HCT116 (cell line): ENCODE measurements at regions not wholly inside any gene's neighbourhood (a gene's known extent, or its start where the extent isn't known, plus 50 kb on each side); places are given as distances from the start of the nearest gene placed in this dataset.

Experiments used
- ATAC-seq: fragments of 200-7000 bp; cut with Tn5 transposase; 2 replicates; pipeline ENCODE4 v1.9.1; 2020; ENCODE audit warnings: mild to moderate bottlenecking, moderate library complexity
- BruUV-seq: library from RNA; stranded (reverse); fragments of 400-500 nt; replicated peaks from 2 replicates; lab custom pipeline; 2021; lab: Mats Ljungman, UMichigan
- CTCF ChIA-PET: fragments of 300-600 bp; sonication (Branson Sonifier 250); formaldehyde crosslinking; loops from one replicate; lab custom pipeline; 2021; ENCODE audit warnings: antibody characterized with exemption; lab: Charles Lee
- POLR2A ChIA-PET: fragments of 300-600, 350-600 bp; sonication (Branson Sonifier 250); formaldehyde crosslinking; loops from one replicate; lab custom pipeline; 2021; ENCODE audit warnings: antibody characterized with exemption; lab: Charles Lee
- RAD21 ChIA-PET, 2 experiments: fragments of 300-600 bp; sonication (Branson Sonifier 250); formaldehyde crosslinking; loops; one replicate each; lab custom pipeline; 2023; ENCODE audit warnings: low total read pairs in 2 of 2; ENCODE audit not compliant: uncharacterized antibody in 2 of 2, unreplicated experiment in 2 of 2, low non-redundant PET in 1 of 2; lab: Charles Lee
- DNase-seq: peaks from one replicate; pipeline ENCODE4 v3.0.0-alpha.2; 2010; ENCODE audit warnings: low read depth, low spot score
- H2AFZ ChIP-seq: fragments of 200-600 bp; shearing (Covaris generic), sonication (generic); 2 replicates; pipeline ENCODE4 v1.6.1; 2017; ENCODE audit warnings: low read depth, mixed run types, mixed read lengths, antibody characterized with exemption, low read length; ENCODE audit not compliant: poor library complexity, severe bottlenecking
- H3K27ac ChIP-seq: 2 replicates; pipeline ENCODE4 v1.5.1; 2012; ENCODE audit warnings: low read depth, low read length
- H3K27me3 ChIP-seq: fragments of 200-600 bp; sonication (generic); 2 replicates; pipeline ENCODE4 v1.6.1; 2016; ENCODE audit warnings: mixed run types, low read length, mixed read lengths; ENCODE audit not compliant: insufficient read depth
- H3K36me3 ChIP-seq, 2 experiments: fragments of 200-500 bp in 1 of 2; fragments of 200-600 bp in 1 of 2; sonication (Bioruptor generic) in 1 of 2; sonication (generic) in 1 of 2; 2 replicates each; pipeline versions ENCODE4 v1.5.1 to v1.6.1; 2014 to 2016; ENCODE audit warnings: low read length in 2 of 2, inconsistent platforms in 1 of 2, mixed read lengths in 1 of 2, mixed run types in 1 of 2; ENCODE audit not compliant: insufficient read depth in 2 of 2, control insufficient read depth in 1 of 2
- H3K4me1 ChIP-seq, 2 experiments: fragments of 200-600 bp in 1 of 2; sonication (generic) in 1 of 2; 2 replicates each; pipeline versions ENCODE4 v1.5.1 to v1.6.1; 2012 to 2017; ENCODE audit warnings: low read length in 2 of 2, inconsistent platforms in 1 of 2, mild to moderate bottlenecking in 1 of 2, mixed read lengths in 1 of 2, mixed run types in 1 of 2, moderate library complexity in 1 of 2; ENCODE audit not compliant: insufficient read depth in 2 of 2, control insufficient read depth in 1 of 2
- H3K4me2 ChIP-seq: fragments of 200-600 bp; sonication (generic); 2 replicates; pipeline ENCODE4 v1.6.1; 2017; ENCODE audit warnings: mixed run types, low read length, mixed read lengths
- H3K4me3 ChIP-seq, 2 experiments: fragments of 200-600 bp in 1 of 2; sonication (generic) in 1 of 2; replicated peaks in 1 of 2; 2 replicates each; pipeline ENCODE4 v1.5.1; 2011 to 2016; ENCODE audit warnings: low read length in 2 of 2, control low read depth in 1 of 2, low read depth in 1 of 2, mild to moderate bottlenecking in 1 of 2, mixed read lengths in 1 of 2, mixed run types in 1 of 2
- H3K79me2 ChIP-seq: fragments of 200-600 bp; sonication (generic); 2 replicates; pipeline ENCODE4 v1.6.1; 2017; ENCODE audit warnings: mild to moderate bottlenecking, mixed run types, low read length, moderate library complexity, mixed read lengths; ENCODE audit not compliant: insufficient read depth
- H3K9ac ChIP-seq: fragments of 200-600 bp; sonication (generic); 2 replicates; pipeline ENCODE4 v1.6.1; 2016; ENCODE audit warnings: low read length, mixed read lengths
- H3K9me2 ChIP-seq: fragments of 200-600 bp; sonication (generic), shearing (Covaris generic); 2 replicates; pipeline ENCODE4 v1.6.1; 2017; ENCODE audit warnings: mixed run types, mild to moderate bottlenecking, moderate library complexity; ENCODE audit not compliant: insufficient read depth
- H3K9me3 ChIP-seq, 2 experiments: fragments of 200-500 bp in 1 of 2; fragments of 200-600 bp in 1 of 2; sonication (Bioruptor generic) in 1 of 2; sonication (generic) in 1 of 2; 2 replicates each; pipeline ENCODE4 v1.6.1; 2014 to 2017; ENCODE audit warnings: low read length in 2 of 2, mixed read lengths in 2 of 2, inconsistent platforms in 1 of 2, low read depth in 1 of 2, mild to moderate bottlenecking in 1 of 2, mixed run types in 1 of 2, moderate library complexity in 1 of 2; ENCODE audit not compliant: control insufficient read depth in 1 of 2, insufficient read depth in 1 of 2
- H4K20me1 ChIP-seq: fragments of 200-600 bp; sonication (generic), shearing (Covaris generic); 2 replicates; pipeline ENCODE4 v1.6.1; 2017; ENCODE audit warnings: mixed run types, mild to moderate bottlenecking, moderate library complexity; ENCODE audit not compliant: insufficient read depth
- CBX3 ChIP-seq: IDR thresholded peaks from 2 replicates; pipeline ENCODE4 v1.6.1; 2012; ENCODE audit warnings: low read depth
- CEBPB ChIP-seq: IDR thresholded peaks from 2 replicates; pipeline ENCODE4 v1.6.1; 2012; ENCODE audit warnings: low read depth
- EGR1 ChIP-seq: IDR thresholded peaks from 2 replicates; pipeline ENCODE4 v1.6.1; 2012; ENCODE audit warnings: low read depth
- ELF1 ChIP-seq: IDR thresholded peaks from 2 replicates; pipeline ENCODE4 v1.6.1; 2012; ENCODE audit warnings: low read depth, borderline replicate concordance
- EZH2phosphoT487 ChIP-seq: fragments of 200-600 bp; IDR thresholded peaks from 2 replicates; pipeline ENCODE4 v1.6.1; 2018; ENCODE audit warnings: antibody characterized with exemption, borderline replicate concordance
- FOSL1 ChIP-seq: IDR thresholded peaks from 2 replicates; pipeline ENCODE4 v1.6.1; 2012; ENCODE audit warnings: low read depth
- MAX ChIP-seq: IDR thresholded peaks from 2 replicates; pipeline ENCODE4 v1.6.1; 2012
- POLR2A ChIP-seq: IDR thresholded peaks from 2 replicates; pipeline ENCODE4 v1.7.0; 2011; ENCODE audit warnings: borderline replicate concordance; ENCODE audit not compliant: insufficient read depth, insufficient read length; ENCODE audit errors: extremely low read depth
- SIN3A ChIP-seq: IDR thresholded peaks from 2 replicates; pipeline ENCODE4 v1.6.1; 2012; ENCODE audit warnings: low read depth
- SP1 ChIP-seq: IDR thresholded peaks from 2 replicates; pipeline ENCODE4 v1.6.1; 2012; ENCODE audit warnings: low read depth
- SRF ChIP-seq: IDR thresholded peaks from 2 replicates; pipeline ENCODE4 v1.6.1; 2012; ENCODE audit warnings: low read depth
- ZBTB33 ChIP-seq: IDR thresholded peaks from 2 replicates; pipeline ENCODE4 v1.6.1; 2011; ENCODE audit warnings: mild to moderate bottlenecking, low read length, moderate library complexity; ENCODE audit not compliant: insufficient replicate concordance; ENCODE audit errors: extremely low read depth
- ZNF274 ChIP-seq: fragments of 200-500 bp; sonication (Bioruptor generic); IDR thresholded peaks from 2 replicates; pipeline ENCODE4 v1.6.1; 2014; ENCODE audit warnings: mild to moderate bottlenecking, low read depth, low read length, inconsistent platforms
- intact Hi-C: fragments of 100-400 bp; cut with micrococcal nuclease; formaldehyde crosslinking; loops from 2 replicates; pipeline ENCODE4 v1.10.0; 2022

GRCh38 chr2:33706410-33706809, 107.3 kb upstream of the FAM98A start:
- Histone ChIP-seq H3K4me3 (no peak overlapping the region), H3K9me2 (no peaks in the 10 kb centered on the region), H3K4me1 (no peaks in the 10 kb centered on the region), H3K4me2 (no peak overlapping the region), H3K9me3 (no peaks in the 10 kb centered on the region), H4K20me1 (no peaks in the 10 kb centered on the region), H3K27ac (no peak overlapping the region), H3K27me3 (no peaks in the 10 kb centered on the region), H3K36me3 (no peaks in the 10 kb centered on the region), H2AFZ (no peak overlapping the region), H3K79me2 (no peaks in the 10 kb centered on the region), H3K9ac (no peak overlapping the region)
- CTCF ChIA-PET: no interaction called here
- RAD21 ChIA-PET: no interaction called here
- no TSS peak for BruUV-seq
- POLR2A ChIA-PET: no interaction called here
- TF ChIP-seq ZNF274 (no peak), SIN3A (no peak), EZH2phosphoT487 (no peak), MAX (no peak), ELF1 (no peak), POLR2A (no peak)
- intact Hi-C loops: no loop called here
- ATAC-seq: no peak
- no peak for DNase-seq

GRCh38 chr2:33704406-33704855, 105.3 kb upstream of the FAM98A start:
- ATAC-seq (no peak), DNase-seq (no peak)
- BruUV-seq: no TSS peak
- RAD21 ChIA-PET: no interaction called here
- Histone ChIP-seq H3K9ac (no peak overlapping the region), H3K9me2 (no peaks in the 10 kb centered on the region), H3K4me3 (no peak overlapping the region), H3K27ac (no peak overlapping the region), H3K4me1 (no peaks in the 10 kb centered on the region), H4K20me1 (no peaks in the 10 kb centered on the region), H2AFZ (no peak overlapping the region), H3K36me3 (no peaks in the 10 kb centered on the region), H3K27me3 (no peaks in the 10 kb centered on the region), H3K9me3 (no peaks in the 10 kb centered on the region), H3K4me2 (no peak overlapping the region), H3K79me2 (no peaks in the 10 kb centered on the region)
- CTCF ChIA-PET: interaction anchor here (1.5 kb wide), 1 partner anchor 31 kb away, joined by 4 read pairs; no protein-coding TSS in a partner anchor
- no peak for TF ChIP-seq SRF
- TF ChIP-seq POLR2A: no peak
- no peak for TF ChIP-seq CBX3
- no peak for TF ChIP-seq FOSL1
- no peak for TF ChIP-seq SP1
- no peak for TF ChIP-seq CEBPB
- no peak for TF ChIP-seq EGR1
- no peak for TF ChIP-seq SIN3A
- TF ChIP-seq ZBTB33: no peak
- POLR2A ChIA-PET: no interaction called here
- intact Hi-C loops: no loop called here
